Tibial artery (tissue), 4 donors: ENCODE measurements at regions not wholly inside any gene's neighbourhood (a gene's known extent, or its start where the extent isn't known, plus 50 kb on each side); places are given as distances from the start of the nearest gene placed in this dataset.

ENCODE experiments used
- DNase-seq, 2 donors: peaks; one replicate each; pipeline ENCODE4 v3.0.0-alpha.2; 2019
- H3K27ac ChIP-seq, 2 donors: fragments of 200-600 bp; sonication (generic) in 1 of 2; 1 replicate in 1 of 2; 2 replicates in 1 of 2; pipeline ENCODE4 v1.5.1; 2018 to 2019; ENCODE audit warnings: mild to moderate bottlenecking in 1 of 2
- H3K27me3 ChIP-seq, 2 donors: fragments of 200-600 bp; sonication (generic) in 1 of 2; one replicate each; pipeline versions ENCODE4 v1.5.1 to v1.6.0; 2016 to 2019
- H3K36me3 ChIP-seq, 3 donors: fragments of 200-600 bp; sonication (generic) in 2 of 3; one replicate each; pipeline ENCODE4 v1.5.1; 2016 to 2019; ENCODE audit warnings: mild to moderate bottlenecking in 2 of 3
- H3K4me1 ChIP-seq, 4 donors: fragments of 200-600 bp; sonication (generic) in 2 of 4; 1 replicate in 3 of 4; 2 replicates in 1 of 4; pipeline ENCODE4 v1.5.1; 2016 to 2019
- H3K4me3 ChIP-seq, 2 donors: fragments of 200-600 bp; sonication (generic) in 1 of 2; 1 replicate in 1 of 2; 2 replicates in 1 of 2; pipeline ENCODE4 v1.5.1; 2018 to 2019; ENCODE audit warnings: mild to moderate bottlenecking in 2 of 2
- H3K9me3 ChIP-seq, 3 donors: fragments of 200-600 bp; sonication (generic) in 1 of 3; one replicate each; pipeline ENCODE4 v1.5.1; 2016 to 2019
- intact Hi-C: fragments of 100-400 bp; cut with DNase I; formaldehyde crosslinking; loops from one replicate; pipeline ENCODE4 v1.15.0; 2023; ENCODE audit warnings: low total_unique reads
- TF ChIP-seq, protein P1 (sequence below), 2 experiments: fragments of 200-600 bp in 1 of 2; fragments of 450-650 bp in 1 of 2; IDR thresholded peaks; one replicate each; pipeline ENCODE4 v1.5.1; 2017 to 2019; ENCODE audit warnings: antibody characterized with exemption in 2 of 2, mild to moderate bottlenecking in 1 of 2, moderate library complexity in 1 of 2

DNA sequence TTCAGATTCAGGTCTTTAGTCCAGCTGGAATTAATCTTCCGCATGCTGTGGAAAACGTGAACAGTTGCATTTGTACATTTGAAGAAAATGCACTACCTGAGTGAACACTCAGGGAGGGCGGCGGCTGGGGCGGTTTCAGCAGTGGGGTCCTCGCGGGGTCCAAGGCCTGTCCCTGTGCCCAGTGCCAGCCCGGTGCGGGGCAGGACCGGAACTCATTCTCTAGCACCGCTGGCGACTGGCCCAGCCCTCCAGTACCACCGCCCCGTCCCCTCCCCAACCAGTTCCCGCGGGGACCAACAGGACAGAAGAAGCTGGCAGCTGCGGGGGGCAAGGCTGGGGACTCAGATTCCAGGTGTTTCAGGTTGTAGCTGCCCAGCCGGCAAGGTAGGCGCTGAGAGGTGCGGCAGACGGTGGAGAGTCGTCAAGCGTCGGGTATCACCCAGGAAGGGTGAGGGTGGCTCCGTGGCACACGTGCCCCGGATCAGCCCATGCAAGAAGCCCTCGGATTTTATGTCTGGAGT is 72.2 kb upstream of the ARNT2 start:
- DNase-seq, result no peak
- Histone ChIP-seq H3K27ac (no peak overlapping the region), H3K4me1 (no peaks in the 10 kb centered on the region), H3K36me3 (no peaks in the 10 kb centered on the region), H3K4me3 (no peak overlapping the region), H3K27me3 (peaks cover 0 to 5% of the 10 kb centered on the region in 2 donors), H3K9me3 (peaks cover 0 to 5% (median 0%) of the 10 kb centered on the region in 3 donors)
- intact Hi-C loops, result no loop called here
- TF ChIP-seq, protein P1, sequence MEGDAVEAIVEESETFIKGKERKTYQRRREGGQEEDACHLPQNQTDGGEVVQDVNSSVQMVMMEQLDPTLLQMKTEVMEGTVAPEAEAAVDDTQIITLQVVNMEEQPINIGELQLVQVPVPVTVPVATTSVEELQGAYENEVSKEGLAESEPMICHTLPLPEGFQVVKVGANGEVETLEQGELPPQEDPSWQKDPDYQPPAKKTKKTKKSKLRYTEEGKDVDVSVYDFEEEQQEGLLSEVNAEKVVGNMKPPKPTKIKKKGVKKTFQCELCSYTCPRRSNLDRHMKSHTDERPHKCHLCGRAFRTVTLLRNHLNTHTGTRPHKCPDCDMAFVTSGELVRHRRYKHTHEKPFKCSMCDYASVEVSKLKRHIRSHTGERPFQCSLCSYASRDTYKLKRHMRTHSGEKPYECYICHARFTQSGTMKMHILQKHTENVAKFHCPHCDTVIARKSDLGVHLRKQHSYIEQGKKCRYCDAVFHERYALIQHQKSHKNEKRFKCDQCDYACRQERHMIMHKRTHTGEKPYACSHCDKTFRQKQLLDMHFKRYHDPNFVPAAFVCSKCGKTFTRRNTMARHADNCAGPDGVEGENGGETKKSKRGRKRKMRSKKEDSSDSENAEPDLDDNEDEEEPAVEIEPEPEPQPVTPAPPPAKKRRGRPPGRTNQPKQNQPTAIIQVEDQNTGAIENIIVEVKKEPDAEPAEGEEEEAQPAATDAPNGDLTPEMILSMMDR (IDR thresholded peaks at IDR 0.05), result no peak

GRCh38 chr15:80333261-80333660 is 70.9 kb upstream of the ARNT2 start:
- intact Hi-C loops, result no loop called here
- H3K4me1 ChIP-seq, result no peaks in the 10 kb centered on the region
- H3K27ac ChIP-seq, result no peak overlapping the region
- no peaks in the 10 kb centered on the region for H3K9me3 ChIP-seq
- H3K27me3 ChIP-seq, result peaks cover 0 to 4% of the 10 kb centered on the region in 2 donors
- no peaks in the 10 kb centered on the region for H3K36me3 ChIP-seq
- H3K4me3 ChIP-seq, result no peak overlapping the region
- TF ChIP-seq, protein P1 (IDR thresholded peaks at IDR 0.05), result no peak
- no peak for DNase-seq

DNA sequence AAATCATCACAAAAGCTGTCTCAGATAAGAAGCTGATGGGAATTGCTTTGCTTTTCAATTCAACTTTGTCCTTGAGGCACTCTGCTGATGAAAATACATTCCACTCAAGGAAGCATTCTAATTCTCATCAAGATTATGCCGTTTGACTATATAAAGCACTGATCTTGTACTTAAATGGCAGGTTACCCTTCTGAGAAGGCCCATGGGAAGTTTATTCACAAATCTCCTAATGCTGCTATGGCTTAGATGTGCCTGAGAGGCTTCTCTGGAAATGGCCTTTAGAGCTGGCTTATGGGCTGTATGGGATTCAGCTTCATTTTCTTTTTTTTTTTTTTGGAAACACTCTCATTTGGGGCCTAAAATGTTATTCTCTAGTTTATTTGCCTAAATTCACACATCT is 69.7 kb upstream of the ARNT2 start:
- Histone ChIP-seq H3K4me1 (no peaks in the 10 kb centered on the region), H3K27me3 (no peaks in the 10 kb centered on the region), H3K36me3 (no peaks in the 10 kb centered on the region), H3K27ac (no peak overlapping the region), H3K9me3 (no peaks in the 10 kb centered on the region), H3K4me3 (no peak overlapping the region)
- no peak for DNase-seq
- TF ChIP-seq, protein P1 (IDR thresholded peaks at IDR 0.05), result no peak
- intact Hi-C loops, result no loop called here

GRCh38 chr15:80339601-80340000 is 64.6 kb upstream of the ARNT2 start:
- H3K4me3 ChIP-seq, result no peak overlapping the region
- peaks cover 0 to 8% of the 10 kb centered on the region in 2 donors for H3K27me3 ChIP-seq
- TF ChIP-seq, protein P1 (IDR thresholded peaks at IDR 0.05), result no peak
- H3K9me3 ChIP-seq, result no peaks in the 10 kb centered on the region
- no peaks in the 10 kb centered on the region for H3K36me3 ChIP-seq
- intact Hi-C loops, result no loop called here
- H3K4me1 ChIP-seq, result no peaks in the 10 kb centered on the region
- no peak overlapping the region for H3K27ac ChIP-seq
- DNase-seq, result no peak

- no peaks in the 10 kb centered on the region for H3K9me3 ChIP-seq
- intact Hi-C loops, result no loop called here
- no peaks in the 10 kb centered on the region for H3K4me1 ChIP-seq
- H3K36me3 ChIP-seq, result no peaks in the 10 kb centered on the region
- DNase-seq, result no peak
- H3K4me3 ChIP-seq, result no peak overlapping the region
- no peak overlapping the region for H3K27ac ChIP-seq
- H3K27me3 ChIP-seq, result peaks cover 0 to 8% of the 10 kb centered on the region in 2 donors
- TF ChIP-seq, protein P1 (IDR thresholded peaks at IDR 0.05), result no peak
These were observed 62.0 kb upstream of the ARNT2 start for GRCh38 chr15:80342148-80342547.

- Histone ChIP-seq H3K4me1 (no peaks in the 10 kb centered on the region), H3K4me3 (no peak overlapping the region), H3K27ac (no peak overlapping the region), H3K27me3 (peaks cover 0 to 8% of the 10 kb centered on the region in 2 donors), H3K9me3 (no peaks in the 10 kb centered on the region), H3K36me3 (no peaks in the 10 kb centered on the region)
- TF ChIP-seq, protein P1 (IDR thresholded peaks at IDR 0.05), result no peak
- no peak for DNase-seq
- intact Hi-C loops, result no loop called here
These were observed 60.6 kb upstream of the ARNT2 start for GRCh38 chr15:80343554-80343992.
